ENCODE measurements at regions not wholly inside any gene's neighbourhood (a gene's known extent, or its start where the extent isn't known, plus 50 kb on each side); places are given as distances from the start of the nearest gene placed in this dataset.

- DNase-seq, result no peak
These were observed 385.8 kb upstream of the TRIB2 start for GRCh38 chr2:12330916-12331315.

DNA sequence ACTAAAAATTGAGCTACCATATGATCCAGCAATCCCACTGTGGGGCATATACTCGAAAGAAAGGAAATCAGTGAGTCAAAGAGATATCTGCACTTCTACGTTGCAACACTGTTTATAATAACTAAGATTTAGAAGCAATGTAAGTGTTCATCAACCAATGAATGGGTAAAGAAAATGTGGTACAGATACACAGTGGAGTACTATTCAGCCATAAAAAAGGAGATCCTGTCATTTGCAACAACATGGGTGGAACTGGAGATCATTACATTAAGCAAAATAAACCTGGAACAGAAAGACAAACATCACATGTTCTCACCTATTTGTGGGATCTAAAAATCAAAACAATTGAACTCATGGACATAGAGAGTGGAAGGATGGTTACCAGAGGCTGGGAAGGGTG is 385.0 kb upstream of the TRIB2 start:
- DNase-seq, result no peak

DNA sequence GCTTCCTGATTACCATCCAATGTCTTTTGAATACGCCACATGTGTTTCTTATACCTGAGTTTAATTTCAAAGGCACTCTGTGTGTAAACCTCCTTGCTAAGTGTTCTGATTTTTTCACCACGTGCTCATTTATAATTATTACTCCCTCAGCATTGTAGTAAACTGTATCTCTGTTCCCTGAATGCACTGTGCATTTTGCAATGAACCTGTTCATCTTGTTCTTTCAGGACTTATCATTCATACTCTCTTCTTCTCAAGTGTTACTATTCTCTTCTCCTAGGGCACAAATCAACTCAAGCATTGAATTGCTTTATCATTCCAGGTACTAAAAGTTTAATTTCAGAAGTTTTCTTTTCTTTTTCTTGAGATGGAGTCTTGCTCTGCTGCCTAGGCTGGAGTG is 383.4 kb upstream of the TRIB2 start:
- DNase-seq, result no peak

GRCh38 chr2:12334412-12334966 is 382.2 kb upstream of the TRIB2 start:
- no peak for DNase-seq

GRCh38 chr2:12335131-12335530 is 381.6 kb upstream of the TRIB2 start:
- no peak for DNase-seq

- no peak for DNase-seq
These were observed 380.7 kb upstream of the TRIB2 start for GRCh38 chr2:12335995-12336394.

DNA sequence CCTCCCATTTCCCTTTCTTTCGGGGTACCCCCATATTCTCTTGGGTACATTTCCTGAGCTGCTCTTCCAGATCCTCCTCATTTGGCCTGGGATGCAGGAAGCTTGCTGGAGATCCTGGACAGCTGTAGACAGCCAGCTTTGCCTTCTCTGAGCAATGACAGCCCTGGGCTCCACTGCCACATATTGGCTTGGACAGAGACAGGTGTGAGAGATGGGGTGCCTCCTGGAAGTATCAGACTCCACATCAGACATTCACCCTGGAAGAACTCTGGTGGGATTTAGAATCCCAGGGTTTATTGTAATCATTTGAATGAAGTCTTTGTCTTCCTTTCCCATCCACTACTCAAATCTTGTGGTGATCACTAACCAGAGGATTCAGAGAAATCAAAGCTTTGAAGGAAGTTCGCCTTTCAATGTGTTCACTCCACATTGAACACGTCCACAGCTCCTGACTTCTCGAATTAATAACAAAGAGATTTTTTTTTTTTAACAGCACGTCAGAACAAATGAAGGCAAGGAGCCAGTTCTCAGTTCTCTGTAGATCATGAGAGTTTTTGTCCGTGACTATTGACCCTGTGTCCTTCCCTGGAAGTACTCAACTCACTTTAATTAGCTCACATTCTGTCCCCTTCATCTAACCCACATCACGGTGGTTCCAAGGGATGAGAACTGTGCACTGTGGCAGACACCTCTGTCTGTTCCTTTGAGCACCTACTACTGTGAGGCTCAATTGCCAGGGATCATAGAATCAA is 377.6 kb upstream of the TRIB2 start:
- no peak for DNase-seq

- DNase-seq, result no peak
These were observed 376.6 kb upstream of the TRIB2 start for GRCh38 chr2:12340164-12340563.

GRCh38 chr2:12341215-12341614 is 375.5 kb upstream of the TRIB2 start:
- DNase-seq, result no peak

DNA sequence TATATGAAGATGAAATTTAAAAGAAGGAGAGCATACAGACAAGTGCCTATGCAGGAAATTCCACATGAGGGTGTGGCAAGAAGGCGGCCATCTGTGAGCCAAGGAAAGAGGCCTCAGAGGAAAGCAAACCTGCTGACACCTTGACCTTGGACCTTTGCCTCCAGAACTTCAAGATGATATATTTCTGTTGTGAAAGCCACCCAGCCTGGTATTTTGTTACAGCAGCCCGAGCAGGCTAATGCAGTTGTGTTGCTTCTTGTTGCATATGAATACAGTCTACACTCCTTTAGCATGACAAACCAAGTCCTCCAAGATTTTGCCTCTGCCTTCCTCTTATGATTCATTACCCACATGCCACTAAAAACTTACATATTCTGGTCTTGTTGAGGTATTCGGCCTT is 374.8 kb upstream of the TRIB2 start:
- DNase-seq, result no peak

GRCh38 chr2:12343141-12343540 is 373.6 kb upstream of the TRIB2 start:
- DNase-seq, result no peak

DNA sequence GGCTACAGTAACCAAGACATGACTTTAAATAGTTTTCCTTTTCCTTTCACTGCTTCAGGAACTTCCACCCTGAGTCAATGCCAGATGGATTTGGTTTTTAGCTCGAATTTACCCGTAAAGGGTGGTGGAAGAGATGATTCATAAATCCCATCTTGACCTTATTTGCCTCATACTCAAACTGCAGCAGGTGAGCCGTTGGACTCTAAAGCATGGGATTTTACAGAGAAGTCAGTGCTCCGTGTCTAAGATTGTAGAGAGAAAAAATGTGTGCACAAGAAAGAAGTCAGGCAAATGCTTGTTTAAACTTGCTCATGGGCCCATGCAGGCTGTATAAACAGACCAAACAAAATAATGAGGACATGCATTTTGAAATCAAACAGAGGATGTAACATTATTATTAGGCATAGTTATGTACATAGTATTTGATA is 369.7 kb upstream of the TRIB2 start:
- DNase-seq, result no peak

GRCh38 chr2:12348216-12348615 is 368.5 kb upstream of the TRIB2 start:
- DNase-seq, result no peak

DNA sequence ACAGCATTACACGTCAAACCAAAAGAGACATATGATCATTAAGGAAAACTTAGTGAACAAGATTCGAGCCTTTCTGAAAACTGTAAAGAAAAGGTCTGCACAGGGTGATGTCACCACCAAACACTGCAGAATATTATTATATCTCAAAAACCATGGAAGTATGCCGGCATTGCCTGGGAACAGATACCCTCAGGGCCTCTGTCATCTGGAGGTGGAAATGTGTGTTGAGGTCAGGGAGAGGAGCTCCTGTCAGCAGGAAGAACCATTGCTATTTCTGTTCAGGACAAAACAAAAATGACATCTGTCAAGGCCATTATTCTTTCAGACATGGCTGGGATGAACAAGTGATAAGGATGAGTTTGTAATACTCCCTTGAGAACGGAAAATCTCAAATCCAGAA is 365.9 kb upstream of the TRIB2 start:
- no peak for DNase-seq

- no peak for DNase-seq
These were observed 363.8 kb upstream of the TRIB2 start for GRCh38 chr2:12352889-12353288.

DNA sequence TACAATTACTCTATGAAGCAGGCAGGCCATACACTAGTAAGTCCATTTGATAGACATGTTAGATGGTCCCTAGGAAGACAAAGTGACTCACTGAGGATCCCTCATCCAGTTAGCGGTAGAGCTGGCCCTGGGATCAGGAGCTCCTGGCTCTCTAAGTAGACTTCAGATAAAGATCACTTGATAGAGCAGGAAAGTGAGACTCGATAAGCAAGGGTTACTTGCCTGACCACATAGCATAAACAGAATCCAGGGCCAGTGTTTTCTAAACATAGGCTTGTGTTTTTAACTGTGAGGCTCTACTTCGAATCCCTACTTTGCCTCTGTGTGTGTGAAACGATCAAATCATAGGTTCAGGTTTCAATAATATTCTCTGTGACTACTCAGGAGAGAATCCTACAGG is 355.2 kb upstream of the TRIB2 start:
- DNase-seq, result no peak

GRCh38 chr2:12363138-12363537 is 353.6 kb upstream of the TRIB2 start:
- DNase-seq, result no peak

GRCh38 chr2:12363569-12363968 is 353.2 kb upstream of the TRIB2 start:
- no peak for DNase-seq

- no peak for DNase-seq
These were observed 347.2 kb upstream of the TRIB2 start for GRCh38 chr2:12369566-12369965.

DNA sequence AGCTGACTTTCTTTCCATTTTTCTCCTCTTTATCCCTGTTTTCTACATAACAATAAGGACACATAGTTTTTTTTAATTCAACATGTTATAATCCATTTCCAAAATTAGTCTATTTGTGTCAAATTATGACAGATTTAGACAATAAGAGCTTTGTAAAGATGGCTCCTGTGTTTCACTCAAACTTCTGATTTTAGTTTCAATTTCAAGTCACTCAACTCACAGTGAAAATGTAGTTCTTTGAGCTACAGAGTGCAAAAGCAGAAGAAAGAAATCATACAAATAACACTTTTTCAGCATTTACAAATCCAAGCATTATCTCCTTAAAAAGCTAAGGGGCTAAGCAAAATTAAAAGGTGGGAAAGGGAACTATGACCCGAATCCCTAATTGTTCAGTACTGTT is 340.7 kb upstream of the TRIB2 start:
- DNase-seq, result no peak

DNA sequence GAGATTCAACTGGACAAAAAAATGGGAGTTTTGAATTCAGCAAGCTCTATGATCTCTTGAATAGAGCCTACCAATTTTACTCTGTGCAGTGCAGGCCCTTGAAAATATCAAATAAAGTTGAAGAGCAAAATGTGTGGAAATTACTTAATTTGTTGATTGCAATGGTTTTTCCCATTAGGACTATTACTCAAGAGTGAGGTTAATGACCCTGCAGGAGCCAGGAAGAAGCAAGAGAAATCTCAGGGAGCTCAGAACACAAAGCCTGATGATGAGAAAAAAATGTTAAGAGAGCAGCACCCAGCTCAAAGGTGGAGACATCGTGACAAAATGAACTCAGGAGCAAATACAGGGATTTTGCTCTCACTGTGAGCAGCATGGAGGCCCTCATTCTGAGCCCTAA is 337.6 kb upstream of the TRIB2 start:
- DNase-seq, result no peak

DNA sequence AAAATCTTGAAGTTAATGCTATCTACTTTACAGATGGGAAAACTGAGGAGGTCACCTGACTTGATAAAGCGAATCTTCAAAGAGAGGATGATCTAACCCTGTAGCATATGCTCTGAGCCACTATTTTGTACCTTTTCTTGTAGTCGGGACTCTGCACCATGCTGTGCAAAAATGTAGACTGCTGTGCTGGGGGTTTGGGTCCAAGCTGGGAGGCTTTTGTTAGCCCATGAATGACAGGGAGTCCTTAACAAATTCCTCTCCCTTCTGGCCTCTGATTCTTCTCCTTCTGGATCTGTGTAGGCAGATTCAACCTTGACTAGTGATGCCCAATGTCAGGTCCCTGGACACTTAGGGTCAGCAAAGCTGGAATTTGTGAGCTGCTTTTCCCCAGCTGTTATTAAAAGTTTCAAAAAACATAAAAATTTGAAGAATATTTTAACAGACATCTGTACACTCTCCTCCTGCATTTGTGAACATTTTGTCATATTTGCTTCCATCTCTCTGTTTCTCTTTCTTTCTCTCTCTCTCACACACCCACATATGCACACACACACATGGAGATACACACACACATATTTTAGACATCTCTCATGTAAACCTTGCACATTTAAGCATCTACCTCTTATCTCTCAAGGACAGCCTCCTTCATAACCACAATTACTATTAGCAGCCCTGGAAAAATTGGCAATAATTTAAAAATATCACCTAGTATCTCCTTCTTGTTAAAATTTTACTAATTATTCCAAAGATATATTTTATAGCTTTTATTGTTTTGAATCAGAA is 335.0 kb upstream of the TRIB2 start:
- no peak for DNase-seq

- DNase-seq, result no peak
These were observed 334.4 kb upstream of the TRIB2 start for GRCh38 chr2:12382366-12382765.

DNA sequence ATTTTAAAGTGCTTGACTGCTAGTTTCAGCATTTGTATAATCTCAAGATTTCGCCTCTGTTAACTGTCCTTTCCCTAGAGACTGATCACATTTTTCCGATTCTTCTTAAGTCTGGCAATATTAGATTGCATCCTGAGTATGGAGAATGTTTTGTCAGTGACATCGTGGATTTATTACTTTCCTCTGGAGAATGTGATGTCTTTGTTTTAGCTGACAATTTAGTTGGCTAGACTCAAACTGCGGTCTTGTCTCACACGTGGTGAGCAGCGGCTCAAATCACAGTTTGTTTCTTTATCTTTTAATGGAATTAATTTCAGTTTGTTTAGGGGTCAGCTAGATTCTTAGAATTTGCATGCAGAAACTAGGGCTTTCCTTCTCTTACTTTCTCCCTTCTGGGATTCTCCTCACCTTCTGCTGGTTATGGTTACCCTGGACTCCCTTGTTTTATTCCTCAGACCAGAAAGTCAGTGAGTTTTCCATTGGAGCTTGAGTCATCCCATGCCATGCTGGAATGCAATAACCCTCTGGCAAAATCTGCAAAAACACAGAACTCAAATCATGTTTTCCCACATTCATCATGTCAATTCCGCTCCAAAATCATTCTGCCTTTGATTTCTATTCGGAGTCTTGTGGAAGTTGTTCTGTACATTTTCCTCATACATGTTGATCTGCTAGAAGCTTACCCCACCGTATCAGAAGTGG is 327.2 kb upstream of the TRIB2 start:
- no peak for DNase-seq

Data from CD4-positive, alpha-beta T cell treated with Interleukin-15 for 1 hour (primary cell).